Kidney (tissue), 13 donors: ENCODE measurements at regions not wholly inside any gene's neighbourhood (a gene's known extent, or its start where the extent isn't known, plus 50 kb on each side); places are given as distances from the start of the nearest gene placed in this dataset.

Experiments
- DNase-seq, 5 donors: peaks; one replicate each; pipeline ENCODE4 v3.0.0-alpha.2; 2013 to 2020
- FAIRE-seq: peaks from 2 replicates; lab custom pipeline; 2012; peaks lifted over from hg19 to GRCh38; lab: Jason Lieb, UNC
- H3K27ac ChIP-seq, 2 donors: one replicate each; pipeline ENCODE4 v1.7.0; 2013; ENCODE audit warnings: low read depth in 2 of 2, low read length in 2 of 2, inconsistent platforms in 1 of 2
- H3K27me3 ChIP-seq: one replicate; pipeline ENCODE4 v1.7.1; 2013; ENCODE audit warnings: low read length, inconsistent platforms; ENCODE audit not compliant: control insufficient read depth, insufficient read depth
- H3K36me3 ChIP-seq, 3 donors: one replicate each; pipeline versions ENCODE4 v1.7.0 to v1.7.1; 2013; ENCODE audit warnings: low read length in 3 of 3, control low read depth in 1 of 3, inconsistent platforms in 1 of 3; ENCODE audit not compliant: insufficient read depth in 3 of 3, control insufficient read depth in 2 of 3
- H3K4me1 ChIP-seq, 3 donors: one replicate each; pipeline versions ENCODE4 v1.7.0 to v1.7.1; 2013; ENCODE audit warnings: low read length in 3 of 3, inconsistent platforms in 1 of 3, low read depth in 1 of 3; ENCODE audit not compliant: control insufficient read depth in 2 of 3, insufficient read depth in 2 of 3
- H3K4me3 ChIP-seq, 3 donors: one replicate each; pipeline versions ENCODE4 v1.7.0 to v1.8.1; 2013; ENCODE audit warnings: low read length in 3 of 3, control low read depth in 1 of 3, inconsistent platforms in 1 of 3
- H3K9ac ChIP-seq, 3 donors: one replicate each; pipeline versions ENCODE4 v1.7.0 to v1.7.1; 2013; ENCODE audit warnings: low read length in 3 of 3, control low read depth in 1 of 3, inconsistent platforms in 1 of 3
- H3K9me3 ChIP-seq, 3 donors: one replicate each; pipeline versions ENCODE4 v1.7.0 to v1.7.1; 2013; ENCODE audit warnings: low read length in 3 of 3, control low read depth in 1 of 3, inconsistent platforms in 1 of 3; ENCODE audit not compliant: control insufficient read depth in 2 of 3, insufficient read depth in 1 of 3
- CTCF ChIP-seq: IDR thresholded peaks from 3 replicates; pipeline ENCODE4 v1.5.1; 2012; ENCODE audit warnings: mild to moderate bottlenecking, moderate library complexity, borderline replicate concordance; ENCODE audit not compliant: insufficient read depth; ENCODE audit errors: extremely low read depth
- intact Hi-C: fragments of 100-400 bp; cut with DNase I; formaldehyde crosslinking; loops from one replicate; pipeline ENCODE4 v1.11.1; 2022
- donor health status: control.
- donor health status: control.
- donor health status: control.
- donor health status: control.
- donor health status: control.
- donor health status: DM: yes; HTN: yes; CAD: no.
- donor health status: Normal renal cell carcinoma (clear cell type).

DNA sequence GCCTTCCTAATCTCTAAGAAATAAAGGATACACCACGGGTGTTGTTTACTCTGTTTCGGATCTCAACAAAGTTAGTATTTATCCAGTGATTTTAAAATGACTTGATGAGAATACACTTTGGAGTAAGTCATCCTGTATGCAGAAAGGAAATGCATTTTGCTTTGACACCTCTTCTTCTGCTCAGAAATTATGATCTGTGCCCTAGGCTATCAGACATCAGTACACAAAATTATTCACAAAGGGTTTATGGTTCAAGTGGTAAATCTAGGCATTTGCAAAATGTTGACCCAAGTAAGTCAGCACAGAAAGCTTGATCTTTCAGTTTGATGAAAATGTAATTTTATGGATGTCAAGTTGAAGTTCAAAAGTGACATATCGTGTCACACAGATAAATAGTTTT is 248.5 kb downstream of the ATP23 start:
- intact Hi-C loops = no loop called here
- Histone ChIP-seq H3K4me3 (no peak overlapping the region), H3K9me3 (no peaks in the 10 kb centered on the region), H3K9ac (no peak overlapping the region), H3K27me3 (no peaks in the 10 kb centered on the region), H3K36me3 (no peaks in the 10 kb centered on the region), H3K4me1 (no peaks in the 10 kb centered on the region), H3K27ac (no peak overlapping the region)
- DNase-seq = no peak
- TF ChIP-seq CTCF = no peak
- FAIRE-seq = no peak

- H3K4me1 ChIP-seq = no peaks in the 10 kb centered on the region
- TF ChIP-seq CTCF = no peak
- no peaks in the 10 kb centered on the region for H3K9me3 ChIP-seq
- H3K4me3 ChIP-seq = no peak overlapping the region
- DNase-seq = peak in 1 of 5 donors; percentile 29
- no peaks in the 10 kb centered on the region for H3K36me3 ChIP-seq
- H3K27me3 ChIP-seq = no peaks in the 10 kb centered on the region
- FAIRE-seq = no peak
- H3K27ac ChIP-seq = no peak overlapping the region
- intact Hi-C loops = no loop called here
- no peak overlapping the region for H3K9ac ChIP-seq
Observed at GRCh38 chr12:58190618-58191017, 249.3 kb downstream of the ATP23 start.

DNA sequence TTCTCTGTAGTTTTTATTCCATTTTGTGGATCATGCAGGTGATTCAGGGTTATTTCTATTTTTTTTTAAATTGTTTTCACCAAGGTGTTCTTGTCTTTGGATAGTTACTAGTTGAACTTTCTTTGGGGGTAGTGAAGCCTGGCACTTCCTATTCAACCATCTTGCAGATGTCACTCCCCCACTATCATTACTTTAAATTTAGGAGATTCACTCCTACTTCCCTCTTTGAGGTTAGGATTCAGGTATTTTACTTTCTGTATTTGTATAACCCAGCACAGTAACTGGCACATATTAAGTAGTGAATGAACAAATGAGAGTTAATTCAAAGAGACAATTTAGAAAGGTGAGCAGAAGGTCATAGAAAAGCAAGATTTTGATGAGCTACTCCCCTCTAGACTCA is 255.6 kb downstream of the ATP23 start:
- FAIRE-seq = no peak
- no peak for TF ChIP-seq CTCF
- Histone ChIP-seq H3K27me3 (no peaks in the 10 kb centered on the region), H3K9ac (no peak overlapping the region), H3K4me1 (no peaks in the 10 kb centered on the region), H3K9me3 (no peaks in the 10 kb centered on the region), H3K36me3 (no peaks in the 10 kb centered on the region), H3K4me3 (no peak overlapping the region), H3K27ac (no peak overlapping the region)
- no peak for DNase-seq
- intact Hi-C loops = no loop called here
